ENCODE measurements at regions not wholly inside any gene's neighbourhood (a gene's known extent, or its start where the extent isn't known, plus 50 kb on each side); places are given as distances from the start of the nearest gene placed in this dataset.

- intact Hi-C loops (cut with DNase I), result no loop called here
- no peak for DNase-seq
- Histone ChIP-seq H3K4me3 (no peak overlapping the region), H3K9me3 (no peaks in the 10 kb centered on the region), H3K27ac (no peak overlapping the region), H3K27me3 (no peaks in the 10 kb centered on the region), H3K4me1 (no peaks in the 10 kb centered on the region), H3K36me3 (no peaks in the 10 kb centered on the region)
- ATAC-seq, result no peak
- TF ChIP-seq CTCF (IDR thresholded peaks at IDR 0.05), result no peak
Measured at GRCh38 chr1:81118550-81118949, 682.2 kb upstream of the ADGRL2 start.

- intact Hi-C loops (cut with DNase I), result no loop called here
- DNase-seq, result no peak
- TF ChIP-seq CTCF (IDR thresholded peaks at IDR 0.05), result no peak
- ATAC-seq, result no peak
- H3K36me3 ChIP-seq, result no peaks in the 10 kb centered on the region
- no peaks in the 10 kb centered on the region for H3K9me3 ChIP-seq
- no peaks in the 10 kb centered on the region for H3K4me1 ChIP-seq
- H3K27ac ChIP-seq, result no peak overlapping the region
- no peak overlapping the region for H3K4me3 ChIP-seq
- WGBS, 2 donors, result 69 to 71% methylated on average over 2 of the region's 2 CpGs
- no peaks in the 10 kb centered on the region for H3K27me3 ChIP-seq
Measured at GRCh38 chr1:81115422-81115821, 685.3 kb upstream of the ADGRL2 start.

GRCh38 chr1:81114191-81114590, 686.5 kb upstream of the ADGRL2 start:
- H3K27ac ChIP-seq, result no peak overlapping the region
- no peak for DNase-seq
- H3K36me3 ChIP-seq, result no peaks in the 10 kb centered on the region
- WGBS, 2 donors, result 89 to 92% methylated on average over 5 of the region's 5 CpGs
- no peaks in the 10 kb centered on the region for H3K27me3 ChIP-seq
- H3K9me3 ChIP-seq, result no peaks in the 10 kb centered on the region
- TF ChIP-seq CTCF (IDR thresholded peaks at IDR 0.05), result no peak
- no peak overlapping the region for H3K4me3 ChIP-seq
- intact Hi-C loops (cut with DNase I), result no loop called here
- H3K4me1 ChIP-seq, result no peaks in the 10 kb centered on the region
- no peak for ATAC-seq

- DNase-seq (no peak), ATAC-seq (no peak)
- H3K36me3 ChIP-seq, result no peaks in the 10 kb centered on the region
- H3K4me3 ChIP-seq, result no peak overlapping the region
- no peaks in the 10 kb centered on the region for H3K4me1 ChIP-seq
- H3K9me3 ChIP-seq, result no peaks in the 10 kb centered on the region
- H3K27ac ChIP-seq, result no peak overlapping the region
- no peaks in the 10 kb centered on the region for H3K27me3 ChIP-seq
- TF ChIP-seq CTCF (IDR thresholded peaks at IDR 0.05), result no peak
- intact Hi-C loops (cut with DNase I), result no loop called here
Measured at GRCh38 chr1:81113688-81114087, 687.0 kb upstream of the ADGRL2 start.

GRCh38 chr1:81111818-81112217, 688.9 kb upstream of the ADGRL2 start:
- no peak overlapping the region for H3K4me3 ChIP-seq
- ATAC-seq (no peak), DNase-seq (no peak)
- no peaks in the 10 kb centered on the region for H3K4me1 ChIP-seq
- H3K9me3 ChIP-seq, result no peaks in the 10 kb centered on the region
- H3K27ac ChIP-seq, result no peak overlapping the region
- H3K27me3 ChIP-seq, result no peaks in the 10 kb centered on the region
- 75 to 78% methylated on average over 2 of the region's 2 CpGs for WGBS, 2 donors
- no peaks in the 10 kb centered on the region for H3K36me3 ChIP-seq
- TF ChIP-seq CTCF (IDR thresholded peaks at IDR 0.05), result no peak
- intact Hi-C loops (cut with DNase I), result no loop called here
